HG02642 (cell line): ENCODE measurements at regions not wholly inside any gene's neighbourhood (a gene's known extent, or its start where the extent isn't known, plus 50 kb on each side); places are given as distances from the start of the nearest gene placed in this dataset.

Experiments used
- ATAC-seq: cut with Tn5 transposase; IDR thresholded peaks from one replicate; pipeline ENCODE4 v1.9.1; 2021; ENCODE audit warnings: mild to moderate bottlenecking; ENCODE audit not compliant: unreplicated experiment, poor library complexity

DNA sequence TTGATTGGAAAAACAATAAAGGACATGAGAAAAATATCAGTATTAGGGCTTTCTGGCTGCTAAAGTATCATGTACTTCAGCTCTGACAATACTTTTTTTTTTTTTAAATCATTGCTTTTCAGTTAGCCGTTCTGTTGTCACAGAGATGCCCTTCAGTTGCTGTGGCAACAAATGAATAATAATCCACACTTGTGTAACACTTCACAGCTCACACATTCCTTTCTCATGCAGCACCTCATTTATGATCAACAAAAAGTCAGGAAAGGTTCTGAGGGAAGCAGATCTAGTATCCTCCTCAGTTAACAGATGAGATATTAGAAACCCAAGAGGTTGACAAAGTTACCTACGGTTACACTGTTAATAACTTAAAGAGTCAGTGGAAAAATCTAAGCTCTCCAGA lies 444.2 kb upstream of the SLIT2 start:
- ATAC-seq, result no peak

GRCh38 chr4:19806865-19807264 lies 444.8 kb upstream of the SLIT2 start:
- ATAC-seq, result no peak

DNA sequence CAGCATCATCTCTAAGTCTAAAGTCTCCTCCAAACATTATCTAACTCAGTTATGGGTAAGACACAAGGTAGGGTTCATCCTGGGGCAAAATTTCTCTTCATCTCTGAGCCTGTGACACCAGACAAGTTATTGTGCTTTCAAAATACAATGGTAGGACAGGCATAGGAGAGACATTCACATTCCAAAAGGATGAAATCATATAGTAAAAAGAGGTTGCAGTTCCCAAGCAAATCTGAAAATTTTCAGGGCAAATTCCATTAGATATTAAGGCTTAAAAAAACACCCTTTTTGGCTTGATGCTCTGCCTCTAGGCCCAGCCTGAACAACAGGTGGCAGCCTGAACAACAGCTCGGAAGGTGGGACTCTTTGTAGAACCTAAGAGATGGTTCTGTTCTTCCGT lies 448.3 kb upstream of the SLIT2 start:
- ATAC-seq, result no peak

DNA sequence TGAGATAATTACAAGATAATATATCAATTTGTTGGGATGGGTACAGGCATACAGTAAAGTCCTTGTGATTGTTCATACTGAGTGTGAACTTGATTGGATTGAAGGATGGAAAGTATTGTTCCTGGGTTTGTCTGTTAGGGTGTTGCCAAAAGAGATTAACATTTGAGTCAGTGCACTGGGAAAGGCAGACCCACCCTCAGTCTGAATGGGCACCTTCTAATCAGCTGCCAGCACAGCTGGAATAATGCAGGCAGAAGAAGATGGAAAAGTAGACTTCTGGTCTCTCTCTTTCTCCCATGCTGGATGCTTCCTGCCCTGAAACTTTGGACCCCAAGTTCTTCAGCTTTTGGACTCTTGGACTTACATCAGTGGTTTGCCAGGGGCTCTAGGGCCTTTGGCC lies 457.9 kb upstream of the SLIT2 start:
- ATAC-seq, result no peak

- no peak for ATAC-seq
Measured at GRCh38 chr4:19791422-19792123, 460.1 kb upstream of the SLIT2 start.

DNA sequence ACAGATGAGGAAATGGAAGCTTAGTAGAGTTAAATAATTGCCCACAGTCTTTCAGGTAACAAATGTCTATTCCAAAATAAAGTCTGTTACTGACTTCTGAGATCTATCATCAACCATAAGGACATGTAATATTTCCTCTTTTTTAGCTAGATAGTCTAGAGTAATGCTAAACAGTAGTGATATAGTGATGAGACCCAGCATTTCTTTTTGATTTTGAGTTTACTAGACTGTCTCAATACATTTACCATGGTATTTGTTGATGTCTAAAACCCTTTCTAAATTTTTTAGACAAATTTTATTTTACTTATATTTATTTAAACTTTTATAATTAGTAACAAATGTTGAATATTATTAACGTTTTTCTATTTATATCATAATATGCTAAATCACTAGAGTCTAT lies 465.1 kb upstream of the SLIT2 start:
- no peak for ATAC-seq

GRCh38 chr4:19783667-19784223 lies 468.0 kb upstream of the SLIT2 start:
- no peak for ATAC-seq

DNA sequence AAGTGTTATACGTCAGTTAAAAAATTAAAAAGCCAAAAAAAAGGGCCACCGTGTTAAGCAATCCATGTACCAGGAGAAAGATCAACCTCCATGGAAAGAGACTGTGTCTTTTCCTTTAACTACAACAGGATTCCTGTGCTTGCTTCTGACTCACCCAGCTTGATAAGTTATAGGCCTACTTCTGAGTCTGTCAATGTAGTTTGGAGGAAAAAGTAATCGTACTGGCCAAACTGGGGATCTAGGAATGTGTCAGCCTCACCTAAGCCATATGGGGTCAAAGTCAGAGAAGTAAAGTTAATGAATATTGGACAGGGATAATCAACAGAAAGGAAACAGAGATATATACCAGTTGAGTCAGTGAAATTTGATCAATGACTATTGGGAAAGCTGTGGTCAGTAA lies 470.8 kb upstream of the SLIT2 start:
- ATAC-seq, result no peak

- no peak for ATAC-seq
Measured at GRCh38 chr4:19776929-19777328, 474.8 kb upstream of the SLIT2 start.

DNA sequence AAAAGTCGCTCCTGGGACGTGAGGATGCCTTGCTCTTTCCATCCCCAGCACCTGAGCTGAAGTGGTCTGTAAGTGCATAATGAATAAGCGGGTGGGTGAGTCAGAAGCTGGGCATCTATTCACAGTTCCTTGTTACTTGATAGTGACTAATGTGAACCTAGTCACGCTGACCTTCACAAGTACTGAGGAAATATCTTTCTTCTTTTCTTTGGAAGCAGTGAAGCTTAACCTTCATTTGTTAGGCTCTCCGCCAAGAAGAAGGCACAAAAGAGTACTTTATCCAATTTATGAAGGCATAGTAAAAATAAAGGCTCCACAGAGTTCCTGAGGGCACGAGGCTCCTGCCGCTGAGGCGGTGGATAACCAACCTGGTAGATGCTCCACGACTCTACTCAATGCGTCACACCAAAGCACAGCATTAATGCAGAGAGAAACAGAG lies 475.7 kb upstream of the SLIT2 start:
- ATAC-seq, result no peak

GRCh38 chr4:19774690-19775256 lies 476.9 kb upstream of the SLIT2 start:
- no peak for ATAC-seq

GRCh38 chr4:19772581-19772980 lies 479.1 kb upstream of the SLIT2 start:
- ATAC-seq, result no peak

GRCh38 chr4:19756661-19757060 lies 495.0 kb upstream of the SLIT2 start:
- no peak for ATAC-seq

DNA sequence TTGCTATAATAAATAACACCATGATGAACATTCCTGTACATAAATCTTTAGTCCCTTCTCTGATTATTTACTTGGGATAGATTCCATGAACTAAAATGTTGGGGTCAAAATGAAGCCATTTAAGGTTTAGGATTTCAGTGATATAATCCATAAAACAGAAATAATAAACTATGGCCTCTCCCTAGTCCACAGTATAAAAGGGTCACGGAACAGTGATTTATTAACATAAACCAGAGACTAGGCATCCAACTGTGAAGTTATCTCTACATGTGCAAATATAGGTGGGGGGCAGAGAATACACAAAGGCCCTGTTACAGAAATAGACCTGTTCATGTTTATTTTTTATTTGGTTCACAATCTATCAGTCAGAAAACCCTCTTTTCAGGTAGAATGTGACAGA lies 499.1 kb upstream of the SLIT2 start:
- no peak for ATAC-seq

- ATAC-seq, result no peak
Measured at GRCh38 chr4:19748519-19749479, 502.9 kb upstream of the SLIT2 start.

- ATAC-seq, result no peak
Measured at GRCh38 chr4:19746377-19746776, 505.3 kb upstream of the SLIT2 start.

GRCh38 chr4:19743115-19743638 lies 508.5 kb upstream of the SLIT2 start:
- no peak for ATAC-seq

- no peak for ATAC-seq
Measured at GRCh38 chr4:19739101-19739651, 512.5 kb upstream of the SLIT2 start.

DNA sequence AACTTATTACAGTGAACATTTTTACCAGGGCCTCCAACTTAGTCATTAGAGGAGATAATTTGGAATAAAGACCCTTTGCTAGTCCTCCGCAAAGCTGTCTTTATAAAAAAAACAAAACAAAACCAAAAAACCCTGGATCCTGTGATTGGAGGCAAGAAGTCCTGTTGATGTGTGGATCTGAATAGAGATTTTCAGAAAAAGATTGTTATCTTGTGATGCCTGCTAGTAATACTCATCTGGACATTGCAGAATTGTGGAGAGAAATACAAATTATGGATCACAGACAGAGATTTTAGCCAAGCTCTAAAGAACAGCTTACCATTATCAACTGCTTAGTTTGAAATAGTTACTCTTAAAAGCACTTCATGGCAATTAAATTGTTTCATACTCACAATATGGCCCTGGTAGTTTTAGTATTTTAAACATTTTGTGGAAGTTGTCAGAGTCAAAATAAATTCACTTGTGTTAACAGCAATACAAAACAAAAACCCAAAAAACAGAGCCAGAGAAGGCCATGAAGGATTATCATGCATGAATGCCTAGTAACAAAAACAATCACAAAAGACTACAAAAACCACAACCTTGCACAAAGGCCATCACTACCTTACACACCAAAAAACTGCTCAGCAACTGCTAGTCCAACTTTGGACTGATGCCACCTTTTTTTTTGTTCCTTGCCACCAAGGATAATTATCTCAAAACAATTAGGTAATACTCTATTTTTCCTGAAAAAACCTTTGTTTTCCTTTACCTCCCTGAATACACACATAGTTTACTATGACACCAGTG lies 514.5 kb upstream of the SLIT2 start:
- no peak for ATAC-seq

DNA sequence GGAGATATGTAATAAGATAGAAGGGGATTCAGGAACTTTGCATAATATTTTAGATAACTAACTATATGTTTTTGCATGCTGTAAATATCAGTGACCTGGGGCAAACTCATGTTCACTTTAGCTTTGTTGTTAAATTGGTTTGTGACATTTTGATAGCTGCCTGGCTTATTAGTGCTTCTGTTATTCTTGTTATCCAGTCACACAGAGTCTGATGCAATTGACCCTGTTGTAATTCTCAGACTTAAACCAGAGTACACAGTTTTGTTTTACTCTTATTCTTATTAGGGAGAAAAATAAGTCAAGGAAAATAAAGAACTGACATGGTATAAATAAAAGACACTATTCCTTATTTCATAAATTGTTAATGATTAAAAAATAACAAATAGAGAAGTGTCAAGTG lies 516.7 kb upstream of the SLIT2 start:
- ATAC-seq, result no peak
